Gastroesophageal sphincter (tissue), 3 donors: ENCODE measurements at regions not wholly inside any gene's neighbourhood (a gene's known extent, or its start where the extent isn't known, plus 50 kb on each side); places are given as distances from the start of the nearest gene placed in this dataset.

Experiments used
- CTCF ChIP-seq, 4 experiments: fragments of 200-600 bp in 2 of 4; fragments of 450-650 bp in 2 of 4; sonication (generic) in 1 of 4; IDR thresholded peaks; one replicate each; pipeline ENCODE4 v1.5.1; 2017 to 2019; ENCODE audit warnings: antibody characterized with exemption in 4 of 4, mild to moderate bottlenecking in 2 of 4, moderate library complexity in 2 of 4
- EP300 ChIP-seq: sonication (generic); formaldehyde crosslinking; IDR thresholded peaks from one replicate; pipeline ENCODE4 v1.6.1; 2017; ENCODE audit warnings: antibody characterized with exemption, mild to moderate bottlenecking

GRCh38 chr9:2355697-2355983, 265.9 kb upstream of the VLDLR start:
- TF ChIP-seq CTCF (IDR thresholded peaks at IDR 0.05): no peak
- TF ChIP-seq EP300: no peak
